ENCODE measurements at regions not wholly inside any gene's neighbourhood (a gene's known extent, or its start where the extent isn't known, plus 50 kb on each side); places are given as distances from the start of the nearest gene placed in this dataset.

DNA sequence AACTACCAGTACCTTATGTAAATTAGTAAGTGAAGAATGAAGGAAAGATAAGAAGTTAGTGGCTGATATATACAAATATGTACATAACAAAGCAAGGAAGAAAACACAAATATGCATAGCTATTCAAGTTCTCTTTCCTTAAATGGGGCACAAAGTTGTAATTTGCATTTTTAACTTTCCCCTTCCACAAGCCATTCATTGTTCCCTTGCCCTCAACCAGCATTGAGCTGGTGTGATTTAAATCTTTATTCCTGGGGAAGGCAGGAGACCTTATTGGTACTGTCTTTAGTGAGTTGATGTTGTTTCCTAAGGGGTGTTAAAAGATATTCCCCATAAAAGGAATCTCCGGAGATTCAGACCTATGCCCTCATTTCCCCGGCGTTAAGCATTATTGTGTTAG lies 735.3 kb downstream of the PCDH18 start:
- TF ChIP-seq CTCF (IDR thresholded peaks at IDR 0.05): no peak
- no peak for TF ChIP-seq POLR2A (IDR thresholded peaks at IDR 0.05)

Data from vagina (tissue), 2 donors.